ENCODE measurements at regions not wholly inside any gene's neighbourhood (a gene's known extent, or its start where the extent isn't known, plus 50 kb on each side); places are given as distances from the start of the nearest gene placed in this dataset.

DNA sequence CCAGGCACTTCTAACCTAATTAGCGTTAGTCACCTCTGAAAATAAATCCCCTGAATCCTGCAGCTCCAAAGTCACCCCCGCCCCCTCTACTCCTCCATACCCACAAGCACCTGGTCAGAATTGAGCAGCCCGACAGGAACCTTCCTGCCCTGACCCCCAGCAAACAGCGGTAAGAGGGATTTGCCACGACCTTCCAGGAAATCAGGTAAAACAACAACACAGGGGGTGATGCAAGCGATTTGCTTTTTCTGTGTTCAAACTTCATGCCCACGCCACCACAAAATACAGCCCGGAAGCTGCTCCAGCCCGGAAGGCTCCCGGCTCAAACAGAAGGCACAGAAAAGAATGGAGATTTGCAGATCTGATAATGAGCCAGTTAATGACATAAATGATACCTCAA, 367.1 kb downstream of the GPD2 start:
- ATAC-seq (ENCODE audit: low read depth) (no peak), DNase-seq (no peak)
- H4K5ac ChIP-seq (ENCODE audit: low read depth, low read length) = no peak overlapping the region
- WGBS, 2 experiments (ENCODE audit: extremely low coverage in 2 of 2, insufficient read length in 1 of 2) = 80% methylated on average over 1 of the region's 10 CpGs; no CpG with 5 or more reads in 1 of the 2 experiments
- no peak overlapping the region for H2AK5ac ChIP-seq (ENCODE audit: low read depth, low read length)
- H4K20me1 ChIP-seq (ENCODE audit: insufficient read depth, low read length) = no peaks in the 10 kb centered on the region
- no peaks in the 10 kb centered on the region for H3K9me3 ChIP-seq (ENCODE audit: control insufficient read depth, insufficient read depth, low read length)
- H2BK120ac ChIP-seq (ENCODE audit: low read depth, low read length) = no peak overlapping the region
- ChIA-PET CTCF (no interaction called here), POLR2A (ENCODE audit: unreplicated experiment) (no interaction called here)
- H3K36me3 ChIP-seq (ENCODE audit: control insufficient read depth, insufficient read depth, low read length) = no peaks in the 10 kb centered on the region
- dilution Hi-C loops (cut with HindIII; ENCODE audit: low sequenced_read_pairs, unreplicated experiment) (no loop called here), in situ Hi-C loops (cut with MboI; ENCODE audit: low sequenced_read_pairs) (no loop called here), intact Hi-C loops (cut with micrococcal nuclease) (loop anchor here (10.0 kb wide), 1 partner anchor 578 kb away; no protein-coding TSS in a partner anchor)
- H4K91ac ChIP-seq (ENCODE audit: insufficient read depth, low read depth, low read length) = no peak overlapping the region
- no peak overlapping the region for H3K4me2 ChIP-seq (ENCODE audit: low read depth, low read length)
- no peak overlapping the region for H3K56ac ChIP-seq (ENCODE audit: extremely low read depth, insufficient read depth, low read length)
- H3K23ac ChIP-seq (ENCODE audit: low read depth, low read length) = no peak overlapping the region
- no peak overlapping the region for H3K14ac ChIP-seq (replicated peaks; ENCODE audit: low read depth, low read length)
- no TSS peak for BruUV-seq (replicated peaks)
- no peaks in the 10 kb centered on the region for H3K79me1 ChIP-seq (ENCODE audit: low read depth in 1 of 2, low read length in 2 of 2)
- H2AK9ac ChIP-seq (replicated peaks; ENCODE audit: low read depth, low read length, poor library complexity) = no peak overlapping the region
- no peak overlapping the region for H3K27ac ChIP-seq (ENCODE audit: insufficient read depth, low read length)
- no peak overlapping the region for H3K4me3 ChIP-seq (ENCODE audit: insufficient read depth, low read depth, low read length)
- no peak overlapping the region for H2BK5ac ChIP-seq (ENCODE audit: low read depth, low read length, poor library complexity, severe bottlenecking)
- no peak overlapping the region for H2BK15ac ChIP-seq (ENCODE audit: low read depth, low read length)
- H3K9ac ChIP-seq (ENCODE audit: low read depth, low read length) = no peak overlapping the region
- H3K4ac ChIP-seq (ENCODE audit: low read depth, low read length) = no peak overlapping the region
- H4K8ac ChIP-seq (ENCODE audit: low read depth in 2 of 2, low read length in 2 of 2) = no peak overlapping the region
- no peak overlapping the region for H2BK20ac ChIP-seq (ENCODE audit: low read depth, low read length)
- no peak overlapping the region for H3K18ac ChIP-seq (ENCODE audit: low read depth, low read length)
- no peaks in the 10 kb centered on the region for H3K9me1 ChIP-seq (ENCODE audit: insufficient read depth, low read length)
- no peaks in the 10 kb centered on the region for H3K27me3 ChIP-seq (ENCODE audit: control insufficient read depth, insufficient read depth, low read length)
- no peaks in the 10 kb centered on the region for H3K4me1 ChIP-seq (ENCODE audit: control insufficient read depth, insufficient read depth, low read length)
- TF ChIP-seq ELK1 (IDR thresholded peaks at IDR 0.05; ENCODE audit: borderline replicate concordance, low read depth, low read length) = no peak
- no peak for TF ChIP-seq POLR2A (IDR thresholded peaks at IDR 0.05; ENCODE audit: low read depth, low read length)
- no peak for TF ChIP-seq BHLHE40 (IDR thresholded peaks at IDR 0.05; ENCODE audit: low read depth, low read length)
- TF ChIP-seq RFX5 (IDR thresholded peaks at IDR 0.05; ENCODE audit: low read depth, low read length) = no peak
- TF ChIP-seq MAFK (IDR thresholded peaks at IDR 0.05; ENCODE audit: low read depth, low read length) = no peak
- TF ChIP-seq USF2 (IDR thresholded peaks at IDR 0.05; ENCODE audit: low read depth, low read length) = no peak
- no peak for TF ChIP-seq RAD21 (IDR thresholded peaks at IDR 0.05; ENCODE audit: low read length)
- TF ChIP-seq CTCF (conservative IDR thresholded peaks at IDR 0.05; ENCODE audit: low read depth, low read length) = no peak
- no peak for TF ChIP-seq NFE2L2 (IDR thresholded peaks at IDR 0.05; ENCODE audit: low read depth, low read length)
- TF ChIP-seq FOS (IDR thresholded peaks at IDR 0.05; ENCODE audit: low read depth, low read length) = no peak
- no peak for TF ChIP-seq MXI1 (IDR thresholded peaks at IDR 0.05; ENCODE audit: borderline replicate concordance, low read depth, low read length)
- TF ChIP-seq SMC3 (IDR thresholded peaks at IDR 0.05; ENCODE audit: low read depth, low read length) = no peak
- no peak for TF ChIP-seq RCOR1 (IDR thresholded peaks at IDR 0.05; ENCODE audit: insufficient replicate concordance, low read length)
- no peak overlapping the region for H2AFZ ChIP-seq (replicated peaks; ENCODE audit: low read length, poor library complexity)

Data from IMR-90 (cell line).